Mucosa of stomach (tissue), 1 donor: ENCODE measurements at regions not wholly inside any gene's neighbourhood (a gene's known extent, or its start where the extent isn't known, plus 50 kb on each side); places are given as distances from the start of the nearest gene placed in this dataset.

Experiments
- H3K27me3 ChIP-seq: one replicate; pipeline ENCODE4 v1.7.0; 2013; ENCODE audit warnings: mild to moderate bottlenecking, low read length; ENCODE audit not compliant: control insufficient read depth, insufficient read depth
- H3K36me3 ChIP-seq: one replicate; pipeline ENCODE4 v1.7.0; 2013; ENCODE audit warnings: low read length; ENCODE audit not compliant: control insufficient read depth, insufficient read depth
- H3K4me1 ChIP-seq: one replicate; pipeline ENCODE4 v1.7.0; 2013; ENCODE audit warnings: mild to moderate bottlenecking, low read length; ENCODE audit not compliant: control insufficient read depth, insufficient read depth
- H3K4me3 ChIP-seq: one replicate; pipeline ENCODE4 v1.7.0; 2013; ENCODE audit warnings: low read length
- H3K9ac ChIP-seq: one replicate; pipeline ENCODE4 v1.7.0; 2013; ENCODE audit warnings: mild to moderate bottlenecking, low read length, moderate library complexity
- H3K9me3 ChIP-seq: one replicate; pipeline ENCODE4 v1.7.0; 2013; ENCODE audit warnings: mild to moderate bottlenecking, low read length, moderate library complexity; ENCODE audit not compliant: control insufficient read depth
- donor health status: Pancreatic carcinoma.

- Histone ChIP-seq H3K9me3 (no peaks in the 10 kb centered on the region), H3K4me3 (no peak overlapping the region), H3K4me1 (no peaks in the 10 kb centered on the region), H3K27me3 (no peaks in the 10 kb centered on the region), H3K9ac (no peak overlapping the region), H3K36me3 (no peaks in the 10 kb centered on the region)
Measured at GRCh38 chr12:98359856-98360255, 155.5 kb upstream of the TMPO start.

DNA sequence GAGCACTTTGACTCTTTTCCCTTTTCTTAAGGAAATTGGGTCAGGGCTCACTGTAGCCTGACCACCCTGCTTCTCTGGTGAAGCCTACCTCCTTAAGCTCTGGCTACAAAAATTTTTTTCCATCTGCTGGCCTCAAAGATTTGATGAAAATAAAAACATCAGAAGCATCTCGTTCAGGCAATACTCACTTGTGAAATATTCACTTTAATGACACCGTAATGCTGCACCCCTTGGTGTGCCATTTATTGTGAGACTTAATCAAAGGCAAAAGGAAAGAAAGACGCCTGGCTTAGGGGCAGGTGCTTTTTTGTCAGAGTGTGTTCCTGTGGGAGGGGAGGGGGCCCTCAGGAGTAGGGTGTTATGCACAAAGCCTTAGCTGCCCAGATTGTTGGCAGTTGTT, 155.0 kb upstream of the TMPO start:
- Histone ChIP-seq H3K9me3 (no peaks in the 10 kb centered on the region), H3K4me1 (no peaks in the 10 kb centered on the region), H3K9ac (no peak overlapping the region), H3K27me3 (no peaks in the 10 kb centered on the region), H3K36me3 (no peaks in the 10 kb centered on the region), H3K4me3 (no peak overlapping the region)

GRCh38 chr12:98369581-98369980, 145.8 kb upstream of the TMPO start:
- H3K9ac ChIP-seq, result no peak overlapping the region
- no peak overlapping the region for H3K4me3 ChIP-seq
- H3K4me1 ChIP-seq, result no peaks in the 10 kb centered on the region
- H3K36me3 ChIP-seq, result no peaks in the 10 kb centered on the region
- H3K27me3 ChIP-seq, result no peaks in the 10 kb centered on the region
- no peaks in the 10 kb centered on the region for H3K9me3 ChIP-seq

- Histone ChIP-seq H3K27me3 (no peaks in the 10 kb centered on the region), H3K4me1 (no peaks in the 10 kb centered on the region), H3K9me3 (no peaks in the 10 kb centered on the region), H3K9ac (no peak overlapping the region), H3K4me3 (no peak overlapping the region), H3K36me3 (no peaks in the 10 kb centered on the region)
Measured at GRCh38 chr12:98370976-98371375, 144.4 kb upstream of the TMPO start.

DNA sequence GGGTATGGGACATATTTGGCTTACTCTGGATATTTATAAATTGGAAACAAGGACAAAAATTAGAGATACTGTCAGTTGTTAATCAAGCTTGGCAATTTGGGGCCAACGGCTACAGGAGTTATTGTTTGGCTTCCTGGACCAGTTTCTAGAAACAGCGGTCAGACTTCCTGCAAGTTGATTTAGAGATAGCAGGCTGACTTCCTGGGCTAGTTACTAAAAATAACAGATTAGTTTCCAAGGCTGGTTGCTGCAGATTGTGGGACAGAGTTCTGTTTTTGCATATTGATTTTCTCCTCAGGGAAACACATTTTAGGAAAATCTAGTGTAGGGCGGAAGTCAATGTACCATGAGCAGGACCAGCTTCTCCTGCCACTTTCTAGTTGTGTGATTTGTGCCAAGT, 144.0 kb upstream of the TMPO start:
- no peaks in the 10 kb centered on the region for H3K27me3 ChIP-seq
- H3K9ac ChIP-seq, result no peak overlapping the region
- H3K9me3 ChIP-seq, result no peaks in the 10 kb centered on the region
- no peaks in the 10 kb centered on the region for H3K4me1 ChIP-seq
- no peaks in the 10 kb centered on the region for H3K36me3 ChIP-seq
- no peak overlapping the region for H3K4me3 ChIP-seq

DNA sequence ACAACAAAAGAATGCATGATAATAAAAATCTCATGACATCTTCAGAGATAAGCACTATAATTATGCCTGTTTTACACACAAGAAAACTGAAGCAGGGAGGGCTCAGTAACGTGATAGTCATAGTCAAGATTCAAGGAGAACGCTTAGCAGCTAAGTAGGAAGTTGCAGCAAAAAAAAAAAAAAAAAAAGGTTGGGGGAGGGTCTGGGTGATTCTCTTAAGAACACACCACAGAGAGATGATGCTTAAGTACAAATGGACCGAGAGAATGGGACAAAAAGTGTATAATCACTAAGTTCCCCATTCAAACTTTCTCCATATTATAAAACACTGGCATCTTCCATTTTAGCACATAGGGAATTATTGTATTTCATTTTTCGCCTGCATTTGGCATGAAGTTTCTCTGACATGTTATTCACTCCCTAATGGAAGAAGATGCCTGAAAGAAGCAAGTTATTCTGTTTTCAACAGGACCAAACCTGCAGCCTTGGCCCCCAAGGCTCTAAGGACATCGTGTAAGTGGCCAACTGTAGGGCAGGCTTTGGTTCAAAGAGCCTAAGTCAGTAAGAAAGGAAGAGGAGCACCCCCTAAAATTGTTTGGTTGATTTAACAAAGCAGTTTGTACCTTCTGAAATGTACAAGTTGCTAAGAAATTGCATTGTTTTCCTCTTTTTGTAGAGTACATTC, 142.9 kb upstream of the TMPO start:
- H3K4me3 ChIP-seq, result no peak overlapping the region
- H3K4me1 ChIP-seq, result no peaks in the 10 kb centered on the region
- H3K9me3 ChIP-seq, result no peaks in the 10 kb centered on the region
- no peaks in the 10 kb centered on the region for H3K27me3 ChIP-seq
- no peak overlapping the region for H3K9ac ChIP-seq
- no peaks in the 10 kb centered on the region for H3K36me3 ChIP-seq

DNA sequence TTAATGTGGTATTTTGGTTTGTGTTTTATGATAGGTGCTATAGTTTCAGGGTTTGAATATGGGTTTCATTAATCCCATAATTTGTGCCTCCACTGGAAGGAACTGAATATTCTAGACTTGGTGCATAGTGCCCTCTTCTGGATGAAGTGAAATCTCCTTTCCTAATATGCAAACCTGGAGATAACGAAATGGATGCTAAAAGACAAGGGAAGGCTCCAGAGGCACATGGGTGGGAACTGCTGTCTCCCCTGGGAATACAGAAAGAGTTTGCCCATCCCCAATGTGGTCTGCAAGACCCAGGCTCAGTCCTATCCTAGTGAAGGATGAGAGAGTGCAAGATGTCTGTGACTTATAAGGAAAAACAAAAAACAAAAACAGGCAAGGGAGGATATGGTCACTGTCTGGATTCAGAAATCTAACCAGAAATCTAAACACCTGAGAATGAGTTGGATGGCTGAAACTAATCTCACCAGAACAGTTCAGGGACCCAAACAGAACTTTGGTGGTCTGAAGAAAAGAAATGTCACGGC, 142.3 kb upstream of the TMPO start:
- Histone ChIP-seq H3K9ac (no peak overlapping the region), H3K4me1 (no peaks in the 10 kb centered on the region), H3K36me3 (no peaks in the 10 kb centered on the region), H3K4me3 (no peak overlapping the region), H3K9me3 (no peaks in the 10 kb centered on the region), H3K27me3 (no peaks in the 10 kb centered on the region)

GRCh38 chr12:98374007-98374406, 141.4 kb upstream of the TMPO start:
- H3K4me3 ChIP-seq, result no peak overlapping the region

GRCh38 chr12:98379106-98379505, 136.3 kb upstream of the TMPO start:
- no peak overlapping the region for H3K4me3 ChIP-seq
- H3K4me1 ChIP-seq, result no peaks in the 10 kb centered on the region
- H3K27me3 ChIP-seq, result peaks cover 3% of the 10 kb centered on the region
- H3K9ac ChIP-seq, result no peak overlapping the region
- H3K9me3 ChIP-seq, result no peaks in the 10 kb centered on the region
- H3K36me3 ChIP-seq, result no peaks in the 10 kb centered on the region

More at GRCh38 chr12:98374007-98374406, 141.4 kb upstream of the TMPO start:
- Histone ChIP-seq H3K9me3 (no peaks in the 10 kb centered on the region), H3K9ac (no peak overlapping the region), H3K36me3 (no peaks in the 10 kb centered on the region), H3K27me3 (peaks cover 3% of the 10 kb centered on the region), H3K4me1 (no peaks in the 10 kb centered on the region)

GRCh38 chr12:98385641-98386040, 129.7 kb upstream of the TMPO start:
- no peaks in the 10 kb centered on the region for H3K9me3 ChIP-seq
- no peaks in the 10 kb centered on the region for H3K27me3 ChIP-seq
- no peaks in the 10 kb centered on the region for H3K36me3 ChIP-seq
- no peaks in the 10 kb centered on the region for H3K4me1 ChIP-seq
- no peak overlapping the region for H3K9ac ChIP-seq
- H3K4me3 ChIP-seq, result no peak overlapping the region

- Histone ChIP-seq H3K9ac (no peak overlapping the region), H3K36me3 (no peaks in the 10 kb centered on the region), H3K9me3 (no peaks in the 10 kb centered on the region), H3K27me3 (no peaks in the 10 kb centered on the region), H3K4me3 (no peak overlapping the region), H3K4me1 (no peaks in the 10 kb centered on the region)
Measured at GRCh38 chr12:98387444-98387843, 127.9 kb upstream of the TMPO start.

DNA sequence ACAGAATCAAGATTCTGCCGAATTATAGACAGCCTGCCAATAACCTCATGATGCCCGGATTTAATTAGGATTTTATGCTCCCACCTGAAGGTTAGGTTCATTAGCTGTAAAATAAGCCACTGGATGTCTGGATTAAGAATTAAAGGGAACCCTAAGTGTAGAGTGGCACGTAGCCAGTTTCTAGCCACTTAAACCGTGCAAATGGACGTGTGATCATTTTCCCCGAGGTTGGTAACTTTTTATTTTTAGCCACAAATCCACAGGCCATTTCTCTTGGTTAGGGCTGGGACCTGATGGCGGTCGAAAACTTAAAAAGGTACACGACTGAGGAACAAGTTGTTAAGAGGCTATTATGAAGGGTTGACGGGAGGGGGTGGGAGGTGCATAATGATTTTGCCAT, 127.3 kb upstream of the TMPO start:
- H3K9me3 ChIP-seq, result no peaks in the 10 kb centered on the region
- no peaks in the 10 kb centered on the region for H3K27me3 ChIP-seq
- H3K4me3 ChIP-seq, result no peak overlapping the region
- no peak overlapping the region for H3K9ac ChIP-seq
- no peaks in the 10 kb centered on the region for H3K4me1 ChIP-seq
- H3K36me3 ChIP-seq, result no peaks in the 10 kb centered on the region

- H3K4me3 ChIP-seq, result no peak overlapping the region
- no peak overlapping the region for H3K9ac ChIP-seq
Measured at GRCh38 chr12:98389593-98389992, 125.8 kb upstream of the TMPO start.

More at GRCh38 chr12:98389593-98389992, 125.8 kb upstream of the TMPO start:
- H3K4me1 ChIP-seq, result no peaks in the 10 kb centered on the region
- H3K27me3 ChIP-seq, result no peaks in the 10 kb centered on the region
- no peaks in the 10 kb centered on the region for H3K9me3 ChIP-seq
- no peaks in the 10 kb centered on the region for H3K36me3 ChIP-seq
